Spleen (tissue), 11 donors: ENCODE measurements at regions not wholly inside any gene's neighbourhood (a gene's known extent, or its start where the extent isn't known, plus 50 kb on each side); places are given as distances from the start of the nearest gene placed in this dataset.

Experiments used
- DNase-seq: peaks from one replicate; pipeline ENCODE4 v3.0.0-alpha.2; 2020
- H3K27ac ChIP-seq, 8 donors: fragments of 200-600 bp; sonication (generic) in 7 of 8; 1 replicate in 4 of 8; 2 replicates in 4 of 8; pipeline versions ENCODE4 v1.5.0 to v1.8.0; 2016 to 2021; ENCODE audit warnings: inconsistent platforms in 4 of 8, mild to moderate bottlenecking in 4 of 8, moderate library complexity in 1 of 8
- H3K27me3 ChIP-seq, 7 donors: fragments of 200-600 bp; sonication (generic) in 6 of 7; replicated peaks in 1 of 7; 1 replicate in 4 of 7; 2 replicates in 3 of 7; pipeline versions ENCODE4 v1.5.0 to v1.8.0; 2016 to 2021; ENCODE audit warnings: inconsistent platforms in 3 of 7, mild to moderate bottlenecking in 1 of 7
- H3K36me3 ChIP-seq, 6 donors: fragments of 200-600 bp; sonication (generic) in 5 of 6; 1 replicate in 4 of 6; 2 replicates in 2 of 6; pipeline versions ENCODE4 v1.5.0 to v1.8.0; 2016 to 2021; ENCODE audit warnings: inconsistent platforms in 2 of 6
- H3K4me1 ChIP-seq, 6 donors: fragments of 200-600 bp; sonication (generic) in 5 of 6; 1 replicate in 3 of 6; 2 replicates in 3 of 6; pipeline versions ENCODE4 v1.5.0 to v1.8.0; 2016 to 2021; ENCODE audit warnings: inconsistent platforms in 3 of 6
- H3K4me3 ChIP-seq, 8 donors: fragments of 200-600 bp; sonication (generic) in 7 of 8; 1 replicate in 4 of 8; 2 replicates in 4 of 8; pipeline versions ENCODE4 v1.5.0 to v1.8.0; 2016 to 2021; ENCODE audit warnings: inconsistent platforms in 4 of 8, mild to moderate bottlenecking in 4 of 8, moderate library complexity in 2 of 8
- H3K9me3 ChIP-seq, 8 donors: fragments of 200-600 bp; sonication (generic) in 7 of 8; 1 replicate in 4 of 8; 2 replicates in 4 of 8; pipeline versions ENCODE4 v1.5.0 to v1.8.0; 2016 to 2021; ENCODE audit warnings: inconsistent platforms in 4 of 8
- POLR2A ChIP-seq, 3 donors: fragments of 450-650 bp; IDR thresholded peaks; one replicate each; pipeline ENCODE4 v1.5.1; 2017; ENCODE audit warnings: antibody characterized with exemption in 3 of 3, mild to moderate bottlenecking in 1 of 3
- POLR2AphosphoS5 ChIP-seq, 3 donors: sonication (generic); formaldehyde crosslinking; IDR thresholded peaks; one replicate each; pipeline ENCODE4 v1.5.1; 2017; ENCODE audit warnings: antibody characterized with exemption in 3 of 3
- WGBS, 5 donors: extraction: QIAGEN DNeasy Blood & Tissue Kit in 3 of 5; methylation state at CpG; one replicate each; pipeline versions ENCODE4 v1.1.5 to v1.1.7; 2013 to 2018; 5-methylcytosine and 5-hydroxymethylcytosine counted together
- intact Hi-C: fragments of 100-400 bp; cut with DNase I; formaldehyde crosslinking; loops from one replicate; pipeline ENCODE4 v1.15.0; 2023; ENCODE audit warnings: low total_unique reads
- TF ChIP-seq, protein P1 (sequence below), 11 experiments: fragments of 200-600 bp in 7 of 11; fragments of 450-650 bp in 4 of 11; sonication (generic) in 4 of 11; IDR thresholded peaks in 8 of 11; conservative IDR thresholded peaks in 3 of 11; 1 replicate in 7 of 11; 2 replicates in 4 of 11; pipeline versions ENCODE4 v1.4.0 to v1.8.0; 2016 to 2021; ENCODE audit warnings: antibody characterized with exemption in 11 of 11, inconsistent platforms in 4 of 11, mild to moderate bottlenecking in 1 of 11
- donor health status: healthy with polysubstance abuse.
- donor health status: DM: no; HTN: no; CAD: no; lungs with moderate emphysema.
- donor health status: DM: no; HTN: no; CAD: no.
- donor health status: Bipolar disorder and iron deficiency.
- donor health status: healthy.
- donor health status: DM: no; HTN: no; CAD: no.
- donor health status: DM: yes; HTN: yes; CAD: no.

- 82 to 94% (median 86%) methylated on average over 3 of the region's 3 CpGs for WGBS, 5 donors
- Histone ChIP-seq H3K4me1 (no peaks in the 10 kb centered on the region), H3K27ac (no peak overlapping the region), H3K4me3 (no peak overlapping the region), H3K27me3 (peaks cover 0 to 5% (median 0%) of the 10 kb centered on the region in 7 donors), H3K36me3 (no peaks in the 10 kb centered on the region), H3K9me3 (peaks cover 0 to 18% (median 9%) of the 10 kb centered on the region in 8 donors)
- TF ChIP-seq, protein P1, sequence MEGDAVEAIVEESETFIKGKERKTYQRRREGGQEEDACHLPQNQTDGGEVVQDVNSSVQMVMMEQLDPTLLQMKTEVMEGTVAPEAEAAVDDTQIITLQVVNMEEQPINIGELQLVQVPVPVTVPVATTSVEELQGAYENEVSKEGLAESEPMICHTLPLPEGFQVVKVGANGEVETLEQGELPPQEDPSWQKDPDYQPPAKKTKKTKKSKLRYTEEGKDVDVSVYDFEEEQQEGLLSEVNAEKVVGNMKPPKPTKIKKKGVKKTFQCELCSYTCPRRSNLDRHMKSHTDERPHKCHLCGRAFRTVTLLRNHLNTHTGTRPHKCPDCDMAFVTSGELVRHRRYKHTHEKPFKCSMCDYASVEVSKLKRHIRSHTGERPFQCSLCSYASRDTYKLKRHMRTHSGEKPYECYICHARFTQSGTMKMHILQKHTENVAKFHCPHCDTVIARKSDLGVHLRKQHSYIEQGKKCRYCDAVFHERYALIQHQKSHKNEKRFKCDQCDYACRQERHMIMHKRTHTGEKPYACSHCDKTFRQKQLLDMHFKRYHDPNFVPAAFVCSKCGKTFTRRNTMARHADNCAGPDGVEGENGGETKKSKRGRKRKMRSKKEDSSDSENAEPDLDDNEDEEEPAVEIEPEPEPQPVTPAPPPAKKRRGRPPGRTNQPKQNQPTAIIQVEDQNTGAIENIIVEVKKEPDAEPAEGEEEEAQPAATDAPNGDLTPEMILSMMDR (IDR thresholded peaks at IDR 0.05 in 8 of 11, conservative IDR thresholded peaks at IDR 0.05 in 3 of 11), result no peak
- TF ChIP-seq POLR2AphosphoS5 (IDR thresholded peaks at IDR 0.05), result no peak
- no peak for TF ChIP-seq POLR2A (IDR thresholded peaks at IDR 0.05)
- intact Hi-C loops, result no loop called here
- no peak for DNase-seq
Observed at GRCh38 chr6:148085631-148086331, 256.9 kb upstream of the SASH1 start.

GRCh38 chr6:148086386-148086785 is 256.3 kb upstream of the SASH1 start:
- no peaks in the 10 kb centered on the region for H3K36me3 ChIP-seq
- WGBS, 5 donors, result 79 to 92% (median 91%) methylated on average over 1 of the region's 1 CpG
- no peak overlapping the region for H3K27ac ChIP-seq
- peaks cover 0 to 24% (median 15%) of the 10 kb centered on the region in 8 donors for H3K9me3 ChIP-seq
- no peaks in the 10 kb centered on the region for H3K4me1 ChIP-seq
- TF ChIP-seq, protein P1 (IDR thresholded peaks at IDR 0.05 in 8 of 11, conservative IDR thresholded peaks at IDR 0.05 in 3 of 11), result no peak
- TF ChIP-seq POLR2A (IDR thresholded peaks at IDR 0.05) (no peak), POLR2AphosphoS5 (IDR thresholded peaks at IDR 0.05) (no peak)
- H3K4me3 ChIP-seq, result no peak overlapping the region
- intact Hi-C loops, result no loop called here
- DNase-seq, result no peak
- H3K27me3 ChIP-seq, result peaks cover 0 to 5% (median 0%) of the 10 kb centered on the region in 7 donors

DNA sequence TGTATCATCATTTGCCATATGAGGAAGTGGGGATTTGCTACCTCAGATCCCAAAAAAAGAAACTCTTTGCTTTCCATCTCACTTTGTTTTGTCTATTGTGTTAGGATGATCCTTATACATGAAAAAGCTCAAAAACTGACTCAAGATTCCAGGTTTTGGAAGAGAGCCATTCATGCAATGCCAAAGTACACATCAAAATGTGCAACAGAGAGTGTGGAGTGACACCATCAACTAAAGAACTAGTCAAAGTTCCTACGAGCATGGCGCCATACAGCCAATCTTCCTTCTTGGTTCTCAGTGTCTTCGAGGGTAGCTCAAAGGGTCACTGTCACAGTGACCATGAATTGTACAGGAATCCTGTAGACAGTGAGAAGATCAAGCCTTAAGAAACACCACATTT is 255.8 kb upstream of the SASH1 start:
- no peaks in the 10 kb centered on the region for H3K4me1 ChIP-seq
- H3K4me3 ChIP-seq, result no peak overlapping the region
- no peak for DNase-seq
- intact Hi-C loops, result no loop called here
- peaks cover 0 to 5% (median 0%) of the 10 kb centered on the region in 7 donors for H3K27me3 ChIP-seq
- no peak for TF ChIP-seq POLR2A (IDR thresholded peaks at IDR 0.05)
- TF ChIP-seq POLR2AphosphoS5 (IDR thresholded peaks at IDR 0.05), result no peak
- TF ChIP-seq, protein P1 (IDR thresholded peaks at IDR 0.05 in 8 of 11, conservative IDR thresholded peaks at IDR 0.05 in 3 of 11), result no peak
- no peak overlapping the region for H3K27ac ChIP-seq
- no peaks in the 10 kb centered on the region for H3K36me3 ChIP-seq
- 75 to 94% (median 85%) methylated on average over 3 of the region's 3 CpGs for WGBS, 5 donors
- peaks cover 0 to 29% (median 19%) of the 10 kb centered on the region in 8 donors for H3K9me3 ChIP-seq

GRCh38 chr6:148087659-148088058 is 255.0 kb upstream of the SASH1 start:
- TF ChIP-seq, protein P1 (IDR thresholded peaks at IDR 0.05 in 8 of 11, conservative IDR thresholded peaks at IDR 0.05 in 3 of 11), result no peak

More at GRCh38 chr6:148087659-148088058, 255.0 kb upstream of the SASH1 start:
- no peak overlapping the region for H3K4me3 ChIP-seq
- WGBS, 5 donors, result 86 to 92% (median 89%) methylated on average over 3 of the region's 3 CpGs
- no peaks in the 10 kb centered on the region for H3K4me1 ChIP-seq
- H3K9me3 ChIP-seq, result peaks cover 0 to 36% (median 24%) of the 10 kb centered on the region in 8 donors
- intact Hi-C loops, result no loop called here
- no peak overlapping the region for H3K27ac ChIP-seq
- DNase-seq, result no peak
- H3K27me3 ChIP-seq, result no peaks in the 10 kb centered on the region
- H3K36me3 ChIP-seq, result no peaks in the 10 kb centered on the region
